CD4-positive, CD25-positive, alpha-beta regulatory T cell (primary cell): ENCODE measurements at regions not wholly inside any gene's neighbourhood (a gene's known extent, or its start where the extent isn't known, plus 50 kb on each side); places are given as distances from the start of the nearest gene placed in this dataset.

Experiments
- ATAC-seq, 2 donors: fragments of 150-1000 bp; cut with Tn5 transposase; one replicate each; pipeline ENCODE4 v1.10.0; 2021; ENCODE audit warnings: low read depth in 2 of 2, moderate number of reproducible peaks in 2 of 2, moderate library complexity in 1 of 2
- DNase-seq, 3 donors: peaks; one replicate each; pipeline versions ENCODE4 v3.0.0 to v3.0.0-alpha.2; 2012 to 2022; ENCODE audit warnings: mixed read lengths in 1 of 3
- H3K27ac ChIP-seq: one replicate; pipeline ENCODE4 v1.7.0; 2013; ENCODE audit warnings: mild to moderate bottlenecking, low read length; ENCODE audit not compliant: insufficient read depth, poor library complexity, severe bottlenecking
- H3K27me3 ChIP-seq: one replicate; pipeline ENCODE4 v1.7.0; 2013; ENCODE audit warnings: low read length; ENCODE audit not compliant: control insufficient read depth, insufficient read depth
- H3K36me3 ChIP-seq: one replicate; pipeline ENCODE4 v1.7.0; 2013; ENCODE audit warnings: mild to moderate bottlenecking, low read length, moderate library complexity; ENCODE audit not compliant: control insufficient read depth, insufficient read depth
- H3K4me1 ChIP-seq: 2 replicates; pipeline ENCODE4 v1.7.0; 2013; ENCODE audit warnings: mild to moderate bottlenecking, low read length; ENCODE audit not compliant: insufficient read depth, control insufficient read depth, poor library complexity, severe bottlenecking
- H3K4me3 ChIP-seq: one replicate; pipeline ENCODE4 v1.7.0; 2013; ENCODE audit warnings: low read depth, mild to moderate bottlenecking, low read length, moderate library complexity
- H3K9me3 ChIP-seq, 2 experiments: 1 replicate in 1 of 2; 2 replicates in 1 of 2; pipeline ENCODE4 v1.7.0; 2013; ENCODE audit warnings: low read length in 2 of 2, mild to moderate bottlenecking in 1 of 2, moderate library complexity in 1 of 2; ENCODE audit not compliant: control insufficient read depth in 2 of 2
- H3K27ac Mint-ChIP-seq, 3 donors: one replicate each; pipeline ENCODE4 v1.8.0; 2020 to 2022; ENCODE audit warnings: mild to moderate bottlenecking in 3 of 3, mixed read lengths in 3 of 3, moderate library complexity in 2 of 3
- H3K27me3 Mint-ChIP-seq: one replicate; pipeline ENCODE4 v1.8.0; 2022; ENCODE audit warnings: mild to moderate bottlenecking, mixed read lengths
- H3K36me3 Mint-ChIP-seq: one replicate; pipeline ENCODE4 v1.8.0; 2020; ENCODE audit warnings: mixed read lengths
- H3K4me1 Mint-ChIP-seq, 4 donors: one replicate each; pipeline ENCODE4 v1.8.0; 2020 to 2022; ENCODE audit warnings: mixed read lengths in 4 of 4, mild to moderate bottlenecking in 1 of 4
- H3K4me3 Mint-ChIP-seq, 4 donors: one replicate each; pipeline ENCODE4 v1.8.0; 2020 to 2022; ENCODE audit warnings: mild to moderate bottlenecking in 4 of 4, mixed read lengths in 4 of 4, moderate library complexity in 3 of 4
- H3K9me3 Mint-ChIP-seq, 7 donors: one replicate each; pipeline ENCODE4 v1.8.0; 2020 to 2022; ENCODE audit warnings: mixed read lengths in 7 of 7, mild to moderate bottlenecking in 3 of 7, moderate library complexity in 2 of 7

- no peaks in the 10 kb centered on the region for H3K36me3 Mint-ChIP-seq
- ATAC-seq (no peak), DNase-seq (no peak)
- peaks cover 0 to 3% (median 0%) of the 10 kb centered on the region in 7 donors for H3K9me3 Mint-ChIP-seq
- no peak overlapping the region for H3K27ac Mint-ChIP-seq
- no peak overlapping the region for H3K4me3 Mint-ChIP-seq
- no peak overlapping the region for H3K4me3 ChIP-seq
- H3K4me1 Mint-ChIP-seq: no peaks in the 10 kb centered on the region
- H3K4me1 ChIP-seq: no peaks in the 10 kb centered on the region
- no peaks in the 10 kb centered on the region for H3K27me3 ChIP-seq
- no peaks in the 10 kb centered on the region for H3K9me3 ChIP-seq
- no peaks in the 10 kb centered on the region for H3K27me3 Mint-ChIP-seq
- no peaks in the 10 kb centered on the region for H3K36me3 ChIP-seq
- no peak overlapping the region for H3K27ac ChIP-seq
Measured at GRCh38 chr15:47968593-47968992, 152.2 kb upstream of the SLC24A5 start.

GRCh38 chr15:47971637-47972036 is 149.2 kb upstream of the SLC24A5 start:
- Histone ChIP-seq H3K4me3 (no peak overlapping the region), H3K27ac (no peak overlapping the region), H3K4me1 (no peaks in the 10 kb centered on the region), H3K36me3 (no peaks in the 10 kb centered on the region), H3K27me3 (no peaks in the 10 kb centered on the region), H3K9me3 (no peaks in the 10 kb centered on the region)
- ATAC-seq (no peak), DNase-seq (no peak)
- Mint-ChIP-seq H3K27ac (no peak overlapping the region), H3K36me3 (no peaks in the 10 kb centered on the region), H3K4me3 (no peak overlapping the region), H3K27me3 (peaks cover 7% of the 10 kb centered on the region), H3K4me1 (no peaks in the 10 kb centered on the region), H3K9me3 (peaks cover 0 to 3% (median 0%) of the 10 kb centered on the region in 7 donors)

- Mint-ChIP-seq H3K36me3 (no peaks in the 10 kb centered on the region), H3K4me1 (no peaks in the 10 kb centered on the region), H3K27ac (no peak overlapping the region), H3K4me3 (no peak overlapping the region), H3K27me3 (peaks cover 7% of the 10 kb centered on the region), H3K9me3 (peaks cover 0 to 5% (median 0%) of the 10 kb centered on the region in 7 donors)
- Histone ChIP-seq H3K4me3 (no peak overlapping the region), H3K27ac (no peak overlapping the region), H3K27me3 (no peaks in the 10 kb centered on the region), H3K9me3 (no peaks in the 10 kb centered on the region), H3K4me1 (no peaks in the 10 kb centered on the region), H3K36me3 (no peaks in the 10 kb centered on the region)
- no peak for DNase-seq
- no peak for ATAC-seq
Measured at GRCh38 chr15:47972738-47973137, 148.1 kb upstream of the SLC24A5 start.

- no peak for ATAC-seq
- Histone ChIP-seq H3K27ac (no peak overlapping the region), H3K4me1 (no peaks in the 10 kb centered on the region), H3K36me3 (no peaks in the 10 kb centered on the region), H3K9me3 (no peaks in the 10 kb centered on the region), H3K4me3 (no peak overlapping the region), H3K27me3 (no peaks in the 10 kb centered on the region)
- Mint-ChIP-seq H3K27me3 (peaks cover 7% of the 10 kb centered on the region), H3K4me3 (no peak overlapping the region), H3K27ac (no peak overlapping the region), H3K36me3 (no peaks in the 10 kb centered on the region), H3K9me3 (peaks cover 0 to 7% (median 0%) of the 10 kb centered on the region in 7 donors), H3K4me1 (no peaks in the 10 kb centered on the region)
- DNase-seq: no peak
Measured at GRCh38 chr15:47974724-47975123, 146.1 kb upstream of the SLC24A5 start.

GRCh38 chr15:47975427-47975826 is 145.4 kb upstream of the SLC24A5 start:
- no peak for ATAC-seq
- DNase-seq: no peak
- Mint-ChIP-seq H3K36me3 (no peaks in the 10 kb centered on the region), H3K4me3 (no peak overlapping the region), H3K27ac (no peak overlapping the region), H3K4me1 (no peaks in the 10 kb centered on the region), H3K27me3 (peaks cover 11% of the 10 kb centered on the region), H3K9me3 (peaks cover 0 to 7% (median 0%) of the 10 kb centered on the region in 7 donors)
- Histone ChIP-seq H3K9me3 (no peaks in the 10 kb centered on the region), H3K27ac (no peak overlapping the region), H3K4me3 (no peak overlapping the region), H3K27me3 (no peaks in the 10 kb centered on the region), H3K4me1 (no peaks in the 10 kb centered on the region), H3K36me3 (no peaks in the 10 kb centered on the region)

- ATAC-seq (no peak), DNase-seq (no peak)
- H3K9me3 ChIP-seq: no peaks in the 10 kb centered on the region
- no peak overlapping the region for H3K27ac Mint-ChIP-seq
- no peaks in the 10 kb centered on the region for H3K4me1 ChIP-seq
- H3K27me3 Mint-ChIP-seq: peaks cover 10% of the 10 kb centered on the region
- no peaks in the 10 kb centered on the region for H3K36me3 Mint-ChIP-seq
- no peaks in the 10 kb centered on the region for H3K27me3 ChIP-seq
- H3K9me3 Mint-ChIP-seq: peaks cover 0 to 2% (median 0%) of the 10 kb centered on the region in 7 donors
- no peak overlapping the region for H3K27ac ChIP-seq
- no peaks in the 10 kb centered on the region for H3K36me3 ChIP-seq
- H3K4me3 Mint-ChIP-seq: no peak overlapping the region
- H3K4me1 Mint-ChIP-seq: no peaks in the 10 kb centered on the region
- no peak overlapping the region for H3K4me3 ChIP-seq
Measured at GRCh38 chr15:47983533-47983932, 137.3 kb upstream of the SLC24A5 start.

- Mint-ChIP-seq H3K36me3 (no peaks in the 10 kb centered on the region), H3K27ac (no peak overlapping the region), H3K27me3 (peaks cover 5% of the 10 kb centered on the region), H3K4me3 (no peak overlapping the region), H3K4me1 (no peaks in the 10 kb centered on the region), H3K9me3 (no peaks in the 10 kb centered on the region)
- no peaks in the 10 kb centered on the region for H3K4me1 ChIP-seq
- DNase-seq: no peak
- no peak for ATAC-seq
- H3K36me3 ChIP-seq: no peaks in the 10 kb centered on the region
- no peaks in the 10 kb centered on the region for H3K27me3 ChIP-seq
- no peak overlapping the region for H3K4me3 ChIP-seq
- H3K27ac ChIP-seq: no peak overlapping the region
- no peaks in the 10 kb centered on the region for H3K9me3 ChIP-seq
Measured at GRCh38 chr15:47985568-47985967, 135.2 kb upstream of the SLC24A5 start.

- Histone ChIP-seq H3K36me3 (no peaks in the 10 kb centered on the region), H3K27ac (no peak overlapping the region), H3K4me1 (no peaks in the 10 kb centered on the region), H3K9me3 (no peaks in the 10 kb centered on the region), H3K27me3 (no peaks in the 10 kb centered on the region), H3K4me3 (no peak overlapping the region)
- Mint-ChIP-seq H3K9me3 (no peaks in the 10 kb centered on the region), H3K4me1 (no peaks in the 10 kb centered on the region), H3K36me3 (no peaks in the 10 kb centered on the region), H3K27me3 (peaks cover 5% of the 10 kb centered on the region), H3K27ac (no peak overlapping the region), H3K4me3 (no peak overlapping the region)
- DNase-seq (no peak), ATAC-seq (no peak)
Measured at GRCh38 chr15:47987461-47987860, 133.3 kb upstream of the SLC24A5 start.
